Cardiac muscle cell (in vitro differentiated cells and primary cell): ENCODE measurements at regions not wholly inside any gene's neighbourhood (a gene's known extent, or its start where the extent isn't known, plus 50 kb on each side); places are given as distances from the start of the nearest gene placed in this dataset.

Source experiments
- DNase-seq, 2 donors: peaks; one replicate each; pipeline versions ENCODE4 v3.0.0 to v3.0.0-alpha.2; 2010 to 2017; ENCODE audit warnings: low read depth in 1 of 2, low spot score in 1 of 2
- H3K27ac ChIP-seq: fragments of 200-600 bp; sonication (generic); 2 replicates; pipeline ENCODE4 v1.5.1; 2016
- H3K27me3 ChIP-seq: fragments of 200-600 bp; sonication (generic); 2 replicates; pipeline ENCODE4 v1.6.0; 2016; ENCODE audit warnings: control low read depth
- H3K36me3 ChIP-seq: fragments of 200-600 bp; sonication (generic); 2 replicates; pipeline ENCODE4 v1.5.1; 2016; ENCODE audit warnings: control low read depth
- H3K4me1 ChIP-seq: fragments of 200-600 bp; sonication (generic); 2 replicates; pipeline ENCODE4 v1.8.1; 2017; ENCODE audit warnings: low read depth, mild to moderate bottlenecking, mixed run types
- H3K4me3 ChIP-seq: fragments of 200-600 bp; sonication (generic); 2 replicates; pipeline ENCODE4 v1.5.1; 2016; ENCODE audit warnings: mild to moderate bottlenecking
- H3K9me3 ChIP-seq: fragments of 200-600 bp; sonication (generic); 2 replicates; pipeline ENCODE4 v1.5.1; 2017; ENCODE audit warnings: low read depth, mild to moderate bottlenecking, control low read depth
- TF ChIP-seq, protein P1 (sequence below): IDR thresholded peaks from 2 replicates; pipeline ENCODE4 v1.5.1; 2012; ENCODE audit warnings: low read depth, mild to moderate bottlenecking, low read length

DNA sequence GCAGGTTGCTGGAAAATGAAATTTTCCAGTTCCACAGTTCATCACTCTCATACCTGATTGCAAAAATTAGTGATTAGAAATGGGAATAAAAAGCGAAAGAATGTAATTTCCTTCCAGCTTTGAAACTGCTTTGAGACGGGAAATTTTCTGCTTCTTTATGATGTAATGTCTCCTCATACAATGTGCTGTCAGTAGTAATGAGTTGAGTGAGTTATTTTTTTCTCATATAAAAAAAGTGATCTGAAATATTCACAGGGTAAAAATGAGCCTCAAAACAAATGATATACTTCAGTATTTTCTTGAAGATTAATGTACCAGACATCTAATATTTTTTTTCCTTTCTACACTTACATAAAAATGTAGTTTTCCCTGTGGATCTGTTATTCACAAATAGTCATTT is 179.1 kb upstream of the FAT4 start:
- Histone ChIP-seq H3K27me3 (no peaks in the 10 kb centered on the region), H3K4me1 (peaks cover 12% of the 10 kb centered on the region), H3K4me3 (no peak overlapping the region), H3K9me3 (no peaks in the 10 kb centered on the region), H3K36me3 (no peaks in the 10 kb centered on the region), H3K27ac (no peak overlapping the region)
- no peak for DNase-seq
- TF ChIP-seq, protein P1, sequence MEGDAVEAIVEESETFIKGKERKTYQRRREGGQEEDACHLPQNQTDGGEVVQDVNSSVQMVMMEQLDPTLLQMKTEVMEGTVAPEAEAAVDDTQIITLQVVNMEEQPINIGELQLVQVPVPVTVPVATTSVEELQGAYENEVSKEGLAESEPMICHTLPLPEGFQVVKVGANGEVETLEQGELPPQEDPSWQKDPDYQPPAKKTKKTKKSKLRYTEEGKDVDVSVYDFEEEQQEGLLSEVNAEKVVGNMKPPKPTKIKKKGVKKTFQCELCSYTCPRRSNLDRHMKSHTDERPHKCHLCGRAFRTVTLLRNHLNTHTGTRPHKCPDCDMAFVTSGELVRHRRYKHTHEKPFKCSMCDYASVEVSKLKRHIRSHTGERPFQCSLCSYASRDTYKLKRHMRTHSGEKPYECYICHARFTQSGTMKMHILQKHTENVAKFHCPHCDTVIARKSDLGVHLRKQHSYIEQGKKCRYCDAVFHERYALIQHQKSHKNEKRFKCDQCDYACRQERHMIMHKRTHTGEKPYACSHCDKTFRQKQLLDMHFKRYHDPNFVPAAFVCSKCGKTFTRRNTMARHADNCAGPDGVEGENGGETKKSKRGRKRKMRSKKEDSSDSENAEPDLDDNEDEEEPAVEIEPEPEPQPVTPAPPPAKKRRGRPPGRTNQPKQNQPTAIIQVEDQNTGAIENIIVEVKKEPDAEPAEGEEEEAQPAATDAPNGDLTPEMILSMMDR, result no peak

DNA sequence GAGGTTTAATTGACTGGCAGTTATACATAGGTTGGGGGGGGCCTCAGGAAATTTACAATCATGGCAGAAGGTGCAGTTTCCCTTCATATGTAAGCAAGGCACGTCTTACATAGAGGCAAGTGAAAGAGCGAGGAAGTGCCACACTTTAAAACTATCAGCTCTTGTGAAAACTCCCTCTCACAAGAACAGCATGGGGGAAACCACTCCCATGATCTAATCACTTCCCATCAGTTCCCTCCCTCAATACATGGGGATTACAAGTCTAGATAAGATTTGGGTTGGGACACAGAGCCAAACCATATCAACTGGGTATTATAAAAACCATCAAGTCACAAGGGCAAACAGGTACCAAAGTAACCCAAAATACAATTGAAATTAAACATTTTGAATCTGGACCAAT is 182.0 kb upstream of the FAT4 start:
- DNase-seq, result no peak
- no peak overlapping the region for H3K27ac ChIP-seq
- TF ChIP-seq, protein P1, result no peak

DNA sequence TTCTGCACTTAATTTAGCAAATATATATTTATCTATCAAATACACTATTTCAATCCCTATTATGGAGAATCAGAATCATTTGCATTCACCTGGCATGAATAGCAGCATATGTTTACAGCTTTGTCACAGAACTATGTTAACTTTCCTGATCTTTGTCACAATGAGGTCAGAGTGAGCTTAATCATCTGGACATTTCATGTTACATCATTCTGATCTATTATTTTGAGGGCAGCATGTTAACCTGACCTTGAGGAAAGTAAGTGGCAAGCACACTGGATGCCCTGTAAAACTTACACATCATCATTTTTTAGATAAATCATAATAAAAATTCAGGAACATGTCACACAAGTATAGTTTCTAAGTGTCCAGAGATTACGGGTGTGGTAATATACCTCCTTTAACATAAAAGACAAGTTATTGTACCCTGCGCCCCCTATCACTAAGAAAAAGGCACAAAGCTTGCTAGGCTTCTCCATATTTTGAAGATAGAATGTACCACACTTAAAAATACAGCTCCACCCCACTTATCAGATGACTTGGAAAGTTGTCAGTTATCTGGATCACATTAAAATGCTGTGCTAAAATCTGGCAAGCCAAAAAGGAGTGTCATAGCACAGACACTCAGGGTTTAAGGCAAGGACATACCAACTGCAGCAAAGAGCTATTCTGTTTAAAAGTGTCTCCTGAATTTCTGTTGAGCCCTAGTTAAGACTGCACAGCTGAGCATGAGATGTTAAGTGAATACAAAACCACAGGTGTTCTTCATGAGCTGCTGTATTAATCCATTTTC is 182.7 kb upstream of the FAT4 start:
- Histone ChIP-seq H3K9me3 (no peaks in the 10 kb centered on the region), H3K27ac (no peak overlapping the region), H3K36me3 (no peaks in the 10 kb centered on the region), H3K4me1 (no peaks in the 10 kb centered on the region), H3K4me3 (no peak overlapping the region), H3K27me3 (no peaks in the 10 kb centered on the region)
- TF ChIP-seq, protein P1, result no peak
- DNase-seq, result no peak

More for the DNA sequence above, 182.0 kb upstream of the FAT4 start:
- Histone ChIP-seq H3K27me3 (no peaks in the 10 kb centered on the region), H3K9me3 (no peaks in the 10 kb centered on the region), H3K36me3 (no peaks in the 10 kb centered on the region), H3K4me3 (no peak overlapping the region), H3K4me1 (no peaks in the 10 kb centered on the region)

DNA sequence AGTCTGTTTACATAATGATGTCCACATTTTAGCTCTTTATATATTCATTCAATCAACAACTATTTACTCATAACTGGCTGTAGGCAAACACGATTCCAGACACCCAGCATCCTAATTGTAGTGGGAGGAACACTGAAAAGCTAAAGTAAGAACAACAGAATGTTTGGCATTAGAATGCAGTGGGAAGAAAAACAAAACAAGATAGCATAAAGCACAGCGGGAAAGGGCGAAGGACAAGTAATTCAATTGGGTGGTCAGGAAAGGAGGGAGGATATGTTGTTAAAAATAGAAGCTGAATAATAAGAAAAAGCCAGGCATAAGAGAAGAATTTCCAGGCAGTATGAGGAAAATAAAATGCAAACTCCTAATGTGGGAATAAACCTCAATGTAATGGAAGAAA is 189.5 kb upstream of the FAT4 start:
- Histone ChIP-seq H3K4me3 (no peak overlapping the region), H3K27ac (no peak overlapping the region), H3K9me3 (no peaks in the 10 kb centered on the region), H3K36me3 (no peaks in the 10 kb centered on the region), H3K4me1 (no peaks in the 10 kb centered on the region), H3K27me3 (no peaks in the 10 kb centered on the region)
- TF ChIP-seq, protein P1, result no peak
- DNase-seq, result peak in 1 of 2 donors; percentile 43

DNA sequence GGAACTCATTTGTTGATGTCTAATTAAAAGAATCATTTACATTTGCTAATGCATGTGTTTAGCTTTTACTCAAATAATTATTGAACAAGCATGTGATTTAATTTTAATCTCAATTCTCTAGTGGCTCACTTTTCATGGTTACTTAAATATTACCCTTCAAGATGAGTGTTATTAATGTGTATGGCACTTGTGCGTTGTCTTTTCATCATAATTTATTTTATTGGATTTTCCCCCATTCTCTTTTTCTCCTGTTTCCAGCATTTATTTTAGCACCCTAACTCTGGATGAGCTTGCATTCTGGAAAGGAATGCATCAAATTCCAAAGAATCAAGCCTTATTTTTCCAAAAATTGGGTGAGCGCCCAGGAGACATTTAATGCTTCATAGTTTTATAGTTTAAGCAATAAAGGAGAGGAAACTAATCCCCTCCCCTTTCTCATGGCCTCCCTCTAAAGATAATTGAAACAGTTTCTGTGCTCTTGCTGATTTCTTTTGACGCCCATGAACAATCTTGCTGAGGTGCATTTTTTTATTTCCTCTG is 191.1 kb upstream of the FAT4 start:
- Histone ChIP-seq H3K4me3 (no peak overlapping the region), H3K9me3 (no peaks in the 10 kb centered on the region), H3K36me3 (no peaks in the 10 kb centered on the region), H3K27ac (no peak overlapping the region), H3K4me1 (no peaks in the 10 kb centered on the region), H3K27me3 (no peaks in the 10 kb centered on the region)
- peak in 1 of 2 donors; percentile 59 for DNase-seq
- TF ChIP-seq, protein P1, result no peak
